GM19023 (cell line): ENCODE measurements at regions not wholly inside any gene's neighbourhood (a gene's known extent, or its start where the extent isn't known, plus 50 kb on each side); places are given as distances from the start of the nearest gene placed in this dataset.
A peak's percentile ranks its signal among the peaks of the same experiment; 100 is the strongest.

ENCODE experiments used
- ATAC-seq: cut with Tn5 transposase; IDR thresholded peaks from one replicate; pipeline ENCODE4 v1.9.1; 2021; ENCODE audit warnings: mild to moderate bottlenecking, moderate library complexity; ENCODE audit not compliant: unreplicated experiment

DNA sequence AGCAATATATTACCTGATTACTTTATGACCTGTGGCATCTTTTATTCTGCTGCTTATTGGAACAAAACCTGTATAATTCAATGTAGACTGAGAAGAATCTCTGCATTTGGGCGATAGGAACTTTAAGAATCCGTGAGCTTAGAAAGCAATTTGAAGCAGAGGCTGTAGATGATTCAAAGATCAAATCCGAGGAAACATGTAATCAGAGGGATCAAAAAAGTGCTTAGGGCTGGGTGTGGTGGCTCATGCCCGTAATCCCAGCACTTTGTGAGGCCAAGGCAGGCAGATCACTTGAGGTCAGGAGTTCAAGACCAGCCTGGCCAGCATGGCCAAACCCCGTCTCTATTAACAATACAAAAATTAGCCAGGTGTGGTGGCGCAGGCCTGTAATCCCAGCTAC is 198.4 kb downstream of the MTX2 start:
- no peak for ATAC-seq

DNA sequence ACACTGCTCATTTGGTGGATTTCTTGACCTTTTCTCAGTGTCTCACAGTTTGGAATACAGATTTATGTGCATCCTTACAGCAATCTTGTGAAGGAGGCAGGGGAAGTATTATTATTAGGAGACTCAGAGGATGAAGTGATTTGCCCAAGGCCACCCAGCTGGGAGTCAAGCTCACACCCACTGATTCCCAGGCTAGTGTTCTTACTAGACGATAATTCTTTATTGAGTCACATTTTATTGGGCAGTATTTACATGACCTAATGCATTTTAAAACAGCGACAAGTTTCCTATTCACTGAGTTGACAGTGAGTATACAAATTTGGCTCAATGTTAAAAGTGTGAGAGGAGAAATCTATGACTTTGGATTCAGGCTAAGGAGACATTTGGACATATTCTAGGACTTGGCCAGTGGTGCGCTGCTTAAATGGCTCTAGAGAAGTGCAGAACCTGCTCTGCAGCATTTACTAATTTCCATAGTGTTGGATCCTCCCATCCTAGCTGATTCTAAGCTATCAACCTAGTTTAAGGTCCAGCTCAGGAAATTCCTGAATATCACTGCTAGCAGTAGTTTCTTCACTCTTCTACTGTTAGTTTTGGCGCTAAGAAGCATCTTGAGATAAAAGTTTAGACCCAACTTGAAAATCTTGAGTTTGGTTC is 199.3 kb downstream of the MTX2 start:
- no peak for ATAC-seq

DNA sequence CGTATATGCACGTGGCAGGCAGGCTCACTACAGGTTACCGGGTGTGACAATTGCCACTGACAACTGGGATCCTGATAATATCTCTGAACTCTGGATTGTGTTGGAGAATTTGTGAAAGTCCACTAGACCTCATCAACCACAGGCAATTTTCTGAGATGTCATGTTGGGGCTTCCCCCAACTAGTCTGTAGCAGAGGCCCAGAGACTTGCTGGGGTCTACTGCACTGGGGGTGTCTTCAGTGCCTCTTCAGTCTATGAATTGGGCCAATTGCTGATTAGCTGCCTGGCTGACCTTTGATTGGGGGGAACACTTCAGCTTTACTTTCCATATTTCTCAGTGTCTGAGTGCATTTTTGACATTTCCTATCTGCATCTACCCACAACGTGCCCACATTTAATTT is 201.5 kb downstream of the MTX2 start:
- no peak for ATAC-seq

- no peak for ATAC-seq
These were observed 202.7 kb downstream of the MTX2 start for GRCh38 chr2:176471949-176472348.

DNA sequence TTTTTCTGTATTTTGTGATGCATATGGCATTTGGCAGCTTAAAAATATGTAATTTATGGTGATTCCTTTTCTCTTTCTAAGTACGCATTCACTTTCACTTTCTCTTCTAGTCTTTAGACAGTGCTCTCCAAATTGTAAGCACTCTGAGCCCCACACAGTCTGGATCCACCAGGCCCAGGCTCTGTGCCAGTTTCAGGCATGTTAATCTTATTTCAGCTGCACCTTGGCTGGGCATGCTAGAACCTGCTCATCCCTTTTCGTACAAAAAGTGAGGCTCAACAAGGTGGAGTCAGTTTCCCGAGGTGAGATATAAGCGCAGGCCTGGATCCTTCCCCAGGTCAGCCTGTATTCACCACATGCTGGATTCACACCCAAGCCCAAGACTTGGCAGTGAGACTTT is 203.9 kb downstream of the MTX2 start:
- ATAC-seq = no peak

GRCh38 chr2:176473851-176474250 is 204.6 kb downstream of the MTX2 start:
- ATAC-seq = no peak

DNA sequence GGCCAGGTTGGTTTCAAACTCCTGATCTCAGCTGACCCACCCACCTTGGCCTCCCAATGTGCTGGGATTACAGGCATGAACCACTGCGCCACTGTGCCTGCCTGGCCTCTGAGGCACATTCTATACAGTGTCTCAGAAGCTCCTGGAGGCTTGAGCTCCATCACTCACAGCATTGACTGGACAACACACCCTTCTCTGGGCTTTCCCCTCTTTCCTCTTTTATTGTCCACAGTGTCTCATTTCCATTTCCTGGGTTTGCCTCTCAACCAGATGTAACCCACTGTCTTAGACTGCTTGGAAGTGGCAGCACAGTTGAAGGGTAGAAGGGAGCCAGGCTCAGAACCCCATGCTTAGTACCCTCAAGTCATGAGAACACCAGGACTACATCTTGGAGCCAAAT is 208.1 kb downstream of the MTX2 start:
- ATAC-seq = no peak

GRCh38 chr2:176479961-176480360 is 210.7 kb downstream of the MTX2 start:
- ATAC-seq = no peak

DNA sequence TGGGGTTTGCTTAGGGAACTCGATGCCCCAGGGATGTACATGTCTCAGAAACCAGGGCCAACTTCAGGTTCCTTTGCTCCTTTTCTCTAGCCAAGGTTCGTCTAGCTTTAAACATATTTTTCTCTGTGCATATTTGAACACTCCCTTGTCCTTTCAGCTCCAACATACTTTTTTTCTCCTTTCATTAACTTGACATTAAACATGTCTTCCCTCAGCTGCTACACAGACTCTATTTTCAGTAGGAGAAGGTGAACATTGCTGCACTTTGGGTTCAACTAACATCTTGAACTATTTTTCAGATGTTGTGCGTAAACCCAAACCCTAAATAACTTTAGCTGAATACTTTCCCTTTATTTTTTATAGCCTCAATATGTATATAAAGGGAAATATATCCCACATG is 212.9 kb downstream of the MTX2 start:
- no peak for ATAC-seq

- ATAC-seq = no peak
These were observed 214.2 kb downstream of the MTX2 start for GRCh38 chr2:176483476-176483875.

GRCh38 chr2:176483901-176484568 is 214.8 kb downstream of the MTX2 start:
- ATAC-seq = no peak

DNA sequence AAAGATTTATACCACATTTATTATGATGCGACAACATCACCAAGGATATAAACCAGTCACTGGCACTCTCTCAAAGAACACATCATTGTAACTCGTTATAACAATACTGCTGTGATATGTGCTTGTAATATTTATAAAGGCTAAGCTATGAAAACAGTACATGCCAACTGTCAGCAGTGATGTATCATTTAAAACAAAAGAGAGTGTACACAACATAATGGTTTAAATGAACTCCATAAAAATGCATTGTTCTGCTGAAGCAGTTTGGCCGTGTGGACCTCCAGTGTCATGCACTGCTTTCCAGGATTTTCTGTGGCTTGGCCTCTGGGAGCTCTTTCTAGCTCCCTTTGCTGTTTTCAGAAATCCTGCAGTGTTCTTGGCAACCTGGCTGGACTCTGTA is 215.6 kb downstream of the MTX2 start:
- no peak for ATAC-seq

GRCh38 chr2:176488431-176488830 is 219.2 kb downstream of the MTX2 start:
- ATAC-seq = no peak

GRCh38 chr2:176490061-176490861 is 221.0 kb downstream of the MTX2 start:
- no peak for ATAC-seq

DNA sequence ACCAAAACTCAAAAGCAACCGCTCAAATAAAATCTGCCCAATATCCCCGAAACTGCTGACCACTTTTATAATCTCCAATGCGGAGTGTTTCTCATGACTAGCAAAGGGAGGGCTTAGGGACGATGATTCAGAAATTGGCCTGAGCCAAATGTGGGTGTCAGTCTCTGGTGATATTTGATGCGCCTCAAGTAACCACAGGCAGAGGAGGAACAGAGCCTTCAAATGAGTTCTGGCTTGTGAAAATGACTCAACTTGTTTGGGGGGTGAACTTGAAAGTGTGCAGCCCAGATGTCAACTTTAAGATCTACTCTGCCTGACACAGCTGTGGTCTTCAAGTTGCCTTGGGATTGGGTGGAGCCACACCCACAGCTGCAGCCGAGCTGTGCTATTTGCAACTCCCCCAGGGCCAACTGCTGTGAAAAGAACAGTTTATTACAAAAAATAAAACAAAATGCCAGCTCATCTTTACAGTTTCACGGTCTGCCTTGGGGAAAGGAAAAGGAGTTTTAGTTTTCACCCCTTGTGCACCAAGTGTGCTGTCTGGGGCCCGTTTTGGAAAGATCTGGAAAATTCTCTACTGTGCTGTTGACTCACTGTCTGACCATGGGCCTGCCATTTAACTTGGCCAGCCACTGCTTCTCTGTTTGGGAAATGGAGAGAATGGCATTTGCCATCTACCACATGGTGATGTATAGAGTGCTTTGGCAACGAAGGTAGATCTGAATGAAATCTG is 222.1 kb downstream of the MTX2 start:
- ATAC-seq = peak; percentile 93

- no peak for ATAC-seq
These were observed 223.3 kb downstream of the MTX2 start for GRCh38 chr2:176492583-176492982.

- ATAC-seq = no peak
These were observed 224.1 kb downstream of the MTX2 start for GRCh38 chr2:176493226-176493825.

GRCh38 chr2:176493909-176494308 is 224.7 kb downstream of the MTX2 start:
- ATAC-seq = no peak

DNA sequence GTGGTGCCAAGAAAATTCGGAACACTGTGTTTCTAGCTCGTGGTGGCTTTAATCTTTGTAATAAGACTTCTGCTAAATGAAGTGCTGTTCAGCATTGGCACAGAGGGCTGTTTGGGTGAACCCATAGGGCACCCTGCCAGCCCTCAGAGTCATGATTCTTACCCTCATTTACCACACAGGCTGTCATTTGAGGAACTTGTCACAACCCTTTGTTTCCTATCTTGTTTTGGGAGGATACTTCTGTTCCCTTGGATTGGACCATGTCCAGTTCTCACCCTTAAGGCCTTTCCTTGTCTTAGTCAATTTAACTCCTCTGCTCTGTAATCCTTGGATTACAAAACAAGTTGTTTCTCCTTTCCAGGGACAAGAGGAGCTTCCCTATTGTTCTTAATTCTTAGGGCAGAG is 225.7 kb downstream of the MTX2 start:
- no peak for ATAC-seq

GRCh38 chr2:176495826-176496225 is 226.6 kb downstream of the MTX2 start:
- no peak for ATAC-seq

DNA sequence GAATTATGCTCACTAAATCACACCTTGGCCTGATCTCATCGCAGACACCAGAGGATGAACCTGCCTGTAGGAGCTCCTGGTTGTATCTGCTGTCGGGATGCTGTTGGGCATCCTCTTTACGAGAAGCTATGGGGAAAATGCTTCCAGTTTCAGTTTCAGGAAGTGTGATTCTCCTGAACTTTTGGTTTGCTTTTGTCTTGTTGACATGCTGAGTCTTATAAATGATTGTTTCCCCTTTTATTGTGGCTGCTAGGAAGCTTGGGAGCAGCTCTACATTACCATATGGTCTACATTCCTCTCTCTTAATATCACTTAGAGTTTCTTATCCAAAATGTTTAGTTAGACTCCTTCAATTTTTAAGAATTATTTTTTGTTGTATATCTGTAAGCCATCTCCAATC is 227.5 kb downstream of the MTX2 start:
- no peak for ATAC-seq
